Muscle of back (tissue), 3 donors: ENCODE measurements at regions not wholly inside any gene's neighbourhood (a gene's known extent, or its start where the extent isn't known, plus 50 kb on each side); places are given as distances from the start of the nearest gene placed in this dataset.
A peak's percentile ranks its signal among the peaks of the same experiment; 100 is the strongest.

Source experiments
- DNase-seq, 3 donors: peaks; one replicate each; pipeline versions ENCODE4 v3.0.0 to v3.0.0-alpha.2; 2013

DNA sequence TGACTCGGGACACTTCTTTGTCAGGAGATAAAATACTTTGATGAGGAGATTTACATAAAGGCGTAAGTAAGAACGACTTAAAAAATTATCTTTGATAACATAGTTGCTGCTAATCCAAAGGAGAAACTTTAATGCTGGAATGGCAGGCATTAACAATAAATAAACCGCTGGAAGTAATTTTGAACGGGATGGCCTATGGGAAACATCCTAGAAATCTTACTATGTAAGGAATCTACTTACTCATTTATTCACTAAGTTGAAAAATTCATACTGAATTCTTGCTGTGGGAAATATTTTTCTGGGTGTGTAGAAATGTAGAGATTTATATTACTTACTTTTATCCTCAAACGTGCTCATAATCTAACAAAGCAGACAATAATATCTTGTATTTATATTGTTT, 425.7 kb upstream of the ZFP42 start:
- DNase-seq: no peak

DNA sequence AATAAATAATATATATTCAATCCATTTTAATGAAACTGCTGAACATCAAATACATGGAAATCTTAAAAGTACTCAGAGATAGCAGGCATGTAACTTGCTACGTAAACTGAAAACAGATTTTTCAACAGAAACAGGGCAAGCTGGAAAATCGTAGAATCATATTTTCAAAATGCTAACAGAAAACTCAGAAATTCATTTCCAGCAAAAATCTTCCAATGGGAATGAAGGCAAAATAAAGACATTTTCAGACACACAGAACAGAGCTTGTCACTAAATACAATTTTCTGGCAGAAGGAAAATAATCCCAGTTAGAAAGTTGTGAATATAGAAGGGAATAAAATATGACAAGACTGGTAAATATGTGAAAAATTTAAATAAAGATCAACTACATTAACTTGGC, 419.9 kb upstream of the ZFP42 start:
- no peak for DNase-seq

DNA sequence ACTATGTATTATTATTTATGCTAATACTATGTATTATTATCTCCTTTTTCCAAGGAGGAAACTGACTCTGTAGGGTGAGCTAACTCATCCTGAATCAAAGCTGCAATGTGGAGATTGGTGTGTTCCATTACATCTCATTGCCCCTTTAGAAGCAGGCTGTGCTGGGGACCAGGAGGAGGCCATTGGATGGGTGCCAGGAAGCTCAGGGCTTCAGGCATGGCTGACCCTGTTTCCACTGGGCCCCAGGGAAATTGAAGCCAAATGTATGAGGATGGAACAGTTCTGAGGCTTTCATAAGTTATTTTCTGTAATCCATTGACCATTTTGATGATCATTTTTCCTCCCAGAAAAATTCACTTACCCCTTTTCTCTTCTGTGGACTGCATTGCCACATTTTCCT, 418.8 kb upstream of the ZFP42 start:
- DNase-seq: no peak

DNA sequence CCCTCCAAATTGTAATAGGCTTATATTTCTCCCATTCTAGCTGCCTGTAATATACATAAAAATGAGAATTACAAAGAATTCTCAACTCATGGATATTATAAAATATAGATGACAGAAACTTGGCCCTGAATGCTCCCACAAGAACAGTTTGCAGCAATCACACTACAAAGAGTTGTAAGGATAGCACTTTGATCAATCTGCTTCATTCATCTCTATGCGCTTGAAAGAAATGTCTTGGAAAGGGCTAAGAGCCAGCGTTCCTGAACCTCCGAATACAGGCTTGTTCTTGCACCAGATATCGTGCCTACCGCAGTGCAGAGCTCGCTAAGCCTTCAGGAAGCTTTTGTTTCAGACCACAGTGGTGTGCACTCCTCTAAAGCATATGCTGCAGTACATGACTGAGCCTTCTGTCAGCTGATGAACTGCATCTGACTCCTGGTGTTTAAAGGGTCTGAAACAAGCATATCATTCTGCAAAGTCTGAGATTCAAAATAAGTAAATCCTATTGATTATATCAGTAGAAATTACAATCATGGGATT, 417.6 kb upstream of the ZFP42 start:
- DNase-seq: no peak

DNA sequence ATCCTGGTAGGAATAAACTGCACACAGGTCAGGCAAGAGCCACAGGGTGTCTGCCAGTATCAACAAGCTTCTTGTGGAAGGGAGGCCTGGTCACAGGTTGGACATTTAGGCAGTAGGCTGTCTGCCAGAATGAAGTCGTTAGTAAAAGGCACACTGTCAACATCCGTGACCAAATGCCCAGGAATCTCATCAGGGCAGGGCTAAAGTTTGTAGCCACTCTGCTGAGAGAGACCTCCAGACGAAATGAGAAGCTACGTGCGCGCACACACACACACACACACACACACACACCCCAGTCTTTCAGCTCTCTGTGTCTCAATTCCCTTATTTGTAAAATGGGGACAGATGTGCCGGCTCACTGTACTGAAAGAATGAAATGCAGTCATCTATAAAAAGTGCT, 408.7 kb upstream of the ZFP42 start:
- DNase-seq: no peak

DNA sequence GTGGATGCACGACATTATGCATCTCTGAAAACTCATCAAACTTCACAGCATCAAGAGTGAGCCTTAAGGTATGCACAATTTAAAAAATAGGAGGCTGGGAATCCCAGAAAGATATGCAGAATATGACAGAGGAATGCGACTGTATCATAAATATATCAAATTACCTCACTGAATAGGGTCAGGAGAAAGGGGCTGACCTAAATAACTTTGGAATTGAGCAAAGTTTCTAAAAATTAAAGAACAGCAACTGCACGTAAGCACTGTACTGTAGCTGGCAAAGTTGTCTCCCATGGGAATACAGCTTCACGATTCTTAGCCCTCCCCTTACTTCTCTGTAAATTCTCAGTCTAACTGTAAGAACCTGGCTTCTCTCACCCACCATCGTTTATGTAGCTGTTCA, 397.4 kb upstream of the ZFP42 start:
- DNase-seq: no peak

DNA sequence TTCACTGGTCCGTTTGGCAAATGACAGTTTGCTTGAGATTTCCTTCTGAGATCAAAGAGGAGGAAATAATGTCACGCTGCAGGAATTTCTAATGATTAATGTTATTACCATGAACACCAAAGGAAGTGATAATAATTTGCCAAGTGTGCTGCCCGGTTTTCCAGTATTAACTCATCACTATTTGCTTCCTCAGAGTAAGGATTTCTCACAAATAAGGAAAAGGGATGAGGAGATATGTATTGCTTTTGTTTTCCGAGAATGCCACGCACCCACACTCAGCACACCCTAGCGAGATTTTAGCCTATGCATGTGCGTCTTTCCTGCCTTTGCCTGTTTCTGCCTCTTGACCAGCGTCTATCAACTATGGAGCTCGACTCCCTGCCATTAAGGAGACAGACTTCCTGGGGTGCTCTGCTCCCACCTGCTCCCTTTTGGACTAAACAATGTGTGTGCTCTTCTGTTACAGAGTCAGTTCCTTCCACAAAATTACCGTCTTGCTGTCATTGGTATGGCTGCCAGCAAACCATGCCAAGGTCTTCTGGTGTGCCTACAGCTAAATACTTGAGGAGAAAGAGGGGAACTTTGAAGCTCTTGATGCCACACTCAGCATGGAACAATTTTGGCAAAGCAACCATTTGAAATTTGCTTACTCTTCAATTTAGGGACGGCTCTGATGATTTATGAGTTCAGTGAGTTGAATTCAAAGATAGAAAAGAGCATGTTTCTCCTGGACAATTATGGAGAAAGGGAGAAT, 393.1 kb upstream of the ZFP42 start:
- DNase-seq: peak in 1 of 3 donors; percentile 43

DNA sequence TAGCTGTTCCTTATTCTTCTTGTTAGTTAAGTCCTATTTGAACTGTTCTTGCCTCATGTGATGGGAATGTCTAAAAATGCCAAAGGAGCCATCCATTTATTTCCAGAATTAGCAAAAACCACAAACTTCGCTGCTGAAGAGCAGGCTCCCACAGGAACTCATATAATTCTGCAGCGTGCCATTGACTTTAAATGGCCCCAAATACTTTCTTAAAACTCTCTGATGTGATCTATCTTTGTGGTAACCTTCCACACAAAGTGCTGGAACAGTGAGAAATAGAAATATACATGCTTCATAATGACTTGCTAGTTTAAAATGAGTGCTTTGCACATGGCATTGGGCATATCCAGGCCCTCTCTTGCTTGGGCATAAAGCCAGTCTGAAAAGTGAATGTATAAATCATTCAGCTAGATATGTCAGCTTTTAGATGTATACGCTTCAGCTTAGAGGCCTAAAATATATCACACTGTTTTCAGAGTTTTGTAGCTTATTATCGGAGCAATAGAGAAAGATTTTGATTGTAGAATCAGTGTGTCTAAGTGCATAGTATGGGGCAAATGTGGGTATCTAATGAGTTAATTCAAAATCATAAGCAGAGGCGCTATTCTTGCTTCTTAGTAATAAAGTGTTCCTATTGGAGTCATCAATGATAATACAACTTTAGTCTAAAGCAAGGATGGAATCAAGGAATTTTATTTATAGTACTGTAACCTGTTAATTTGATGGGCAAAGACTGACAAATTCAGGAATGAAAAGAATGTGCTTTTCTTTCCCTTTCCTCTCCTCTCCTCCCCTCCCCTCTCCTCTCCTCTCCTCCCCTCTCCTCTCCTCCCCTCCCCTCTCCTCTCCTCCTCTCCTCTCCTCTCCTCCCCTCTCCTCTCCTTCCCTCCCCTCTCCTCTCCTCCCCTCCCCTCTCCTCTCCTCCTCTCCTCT, 392.2 kb upstream of the ZFP42 start:
- peak in 2 of 3 donors; percentile 22 to 88 for DNase-seq

DNA sequence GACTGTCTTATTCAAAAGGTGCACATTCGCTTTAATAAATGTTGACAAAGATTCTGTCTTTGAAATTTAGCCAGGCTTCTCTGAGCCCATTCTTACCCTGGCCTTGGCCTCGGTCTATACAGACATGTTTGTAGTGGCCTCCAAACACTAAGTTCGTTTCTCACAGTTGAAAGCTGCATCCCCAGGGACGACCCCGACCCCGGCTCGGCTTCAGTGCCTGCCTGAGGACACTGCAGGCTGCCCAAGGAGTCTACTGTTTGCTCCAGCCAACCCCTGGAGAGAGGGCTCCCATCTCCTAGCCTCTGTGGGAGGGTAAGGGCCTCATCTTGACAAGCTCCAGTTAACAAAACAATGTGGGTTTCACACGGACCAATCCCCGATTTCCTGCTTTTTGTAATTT, 390.6 kb upstream of the ZFP42 start:
- DNase-seq: no peak

DNA sequence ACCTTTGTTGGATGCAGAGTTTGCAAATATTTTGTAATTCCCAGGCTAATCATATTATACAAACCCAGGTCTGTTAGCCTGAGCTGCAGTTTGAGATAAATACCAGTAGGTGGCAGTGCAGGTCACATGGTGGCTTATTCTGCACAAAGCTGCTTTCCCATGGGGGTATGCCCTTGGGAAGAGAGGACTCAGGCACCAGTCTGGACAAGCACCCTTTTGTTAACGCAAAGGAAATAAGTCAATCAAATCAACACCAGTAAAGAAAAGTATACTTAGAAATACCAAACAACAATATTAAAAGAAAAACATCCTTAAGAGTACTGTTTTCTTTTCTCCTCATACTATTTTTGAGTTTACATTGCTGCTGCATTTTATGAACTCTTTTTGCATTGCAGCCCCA, 389.0 kb upstream of the ZFP42 start:
- peak in 1 of 3 donors; percentile 42 for DNase-seq

DNA sequence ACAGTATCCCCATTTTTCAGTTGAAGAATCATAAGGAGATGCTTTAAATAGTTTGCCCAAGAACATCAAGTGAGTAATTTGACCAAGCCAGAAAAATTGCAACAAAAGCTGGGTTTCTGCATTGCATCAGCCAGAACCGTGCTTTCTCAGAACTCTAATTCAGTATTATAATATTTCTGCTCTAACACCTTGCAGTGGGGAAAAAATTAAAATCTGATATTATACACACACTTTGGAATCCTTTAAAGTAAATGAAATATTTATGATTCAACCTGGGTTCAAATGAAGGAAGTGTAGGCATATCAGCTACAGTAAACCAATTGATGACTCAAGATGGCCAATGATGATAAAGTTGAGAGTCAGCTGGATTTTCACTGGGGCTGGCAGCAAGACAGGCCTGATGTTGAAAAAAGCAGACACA, 387.6 kb upstream of the ZFP42 start:
- DNase-seq: peak in 1 of 3 donors; percentile 35

DNA sequence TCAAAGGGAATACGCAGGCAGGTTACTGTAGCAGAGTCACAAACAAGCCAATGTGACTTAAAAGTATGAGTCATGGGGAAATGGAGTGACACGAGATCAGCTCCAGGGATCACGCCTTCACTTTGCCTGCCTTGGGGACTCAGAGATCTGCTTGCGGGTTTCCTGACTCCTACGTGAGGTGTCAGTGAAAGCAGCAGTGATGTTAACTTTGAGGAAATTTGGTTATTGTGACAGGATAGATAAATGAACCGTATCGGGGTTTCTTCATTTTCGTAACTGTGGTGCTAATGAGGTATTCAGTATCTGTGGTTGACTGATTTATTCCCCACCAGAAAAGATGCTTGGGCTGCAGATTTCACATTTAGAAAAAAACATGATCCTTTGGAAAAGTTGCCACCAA, 383.3 kb upstream of the ZFP42 start:
- DNase-seq: no peak

DNA sequence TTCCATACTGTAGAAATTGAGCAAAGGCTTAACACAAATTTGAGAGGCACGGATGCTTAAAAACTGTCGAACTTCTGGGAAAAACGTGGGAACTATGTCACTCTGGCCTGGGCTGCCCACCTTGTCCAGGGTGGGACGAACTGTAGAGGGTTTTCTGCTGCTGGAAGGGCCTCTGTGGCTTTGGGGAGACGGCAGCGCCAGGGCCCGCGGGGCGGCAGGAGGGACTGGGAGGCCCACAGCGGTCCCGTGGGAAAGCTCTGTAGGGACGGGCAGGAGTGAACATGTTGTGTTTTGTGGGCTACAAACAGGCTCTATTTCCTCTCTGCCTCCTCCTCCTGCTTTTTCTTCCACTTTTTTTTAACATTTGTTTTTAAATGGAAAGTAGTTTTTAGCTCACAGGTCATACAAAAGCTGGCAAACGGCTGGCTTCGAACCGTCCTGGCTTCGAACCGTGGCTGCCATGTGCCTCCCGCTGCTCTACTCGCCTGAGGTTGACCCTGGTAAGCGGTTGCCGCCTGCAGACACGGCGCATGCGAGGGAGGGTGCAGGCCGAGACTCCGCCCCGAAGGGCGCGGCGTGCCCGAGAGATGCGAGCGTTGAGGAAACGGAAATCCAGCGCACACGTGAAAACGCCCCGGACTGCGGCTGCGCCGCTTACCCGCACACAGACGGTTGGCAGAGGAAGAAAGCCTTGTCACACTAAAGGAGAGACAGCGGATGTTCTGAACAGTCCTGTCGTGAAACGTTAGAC, 382.3 kb upstream of the ZFP42 start:
- no peak for DNase-seq

DNA sequence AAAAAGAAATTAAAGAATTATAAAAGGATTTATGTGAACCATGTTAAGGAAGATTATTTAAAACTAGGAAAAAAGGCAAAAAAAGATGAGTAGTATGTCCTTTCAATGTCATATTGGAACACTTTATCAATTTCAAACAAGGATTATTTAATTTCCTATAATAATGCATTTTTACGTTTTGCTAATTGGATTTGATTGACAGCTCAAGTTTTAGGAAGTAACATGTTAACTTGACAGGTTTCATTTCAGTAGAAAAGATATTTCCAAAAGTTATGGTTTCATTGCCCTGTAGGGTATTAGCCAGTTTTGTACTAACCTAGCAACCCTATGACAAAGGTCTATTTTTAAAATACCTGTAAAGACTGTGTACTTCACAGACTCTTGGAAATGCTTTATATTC, 379.6 kb upstream of the ZFP42 start:
- DNase-seq: no peak

DNA sequence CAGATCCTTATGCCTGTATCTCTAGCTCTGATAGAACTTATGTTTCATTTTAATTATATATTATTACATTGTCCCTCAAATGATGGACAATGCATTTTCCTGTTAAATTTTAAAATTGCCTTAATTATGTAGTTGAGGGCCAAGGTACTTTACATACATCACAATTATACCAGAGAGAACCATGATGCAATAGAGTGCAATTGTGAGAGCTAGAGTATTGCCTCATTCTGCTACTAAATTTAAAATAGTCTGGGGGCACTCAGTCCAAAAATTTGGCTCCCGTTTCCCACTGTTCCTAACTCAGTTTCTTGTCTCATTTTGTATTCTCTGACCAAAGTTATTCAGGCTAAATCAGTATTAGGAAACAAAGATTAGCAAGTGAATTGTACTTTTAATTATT, 378.5 kb upstream of the ZFP42 start:
- no peak for DNase-seq

DNA sequence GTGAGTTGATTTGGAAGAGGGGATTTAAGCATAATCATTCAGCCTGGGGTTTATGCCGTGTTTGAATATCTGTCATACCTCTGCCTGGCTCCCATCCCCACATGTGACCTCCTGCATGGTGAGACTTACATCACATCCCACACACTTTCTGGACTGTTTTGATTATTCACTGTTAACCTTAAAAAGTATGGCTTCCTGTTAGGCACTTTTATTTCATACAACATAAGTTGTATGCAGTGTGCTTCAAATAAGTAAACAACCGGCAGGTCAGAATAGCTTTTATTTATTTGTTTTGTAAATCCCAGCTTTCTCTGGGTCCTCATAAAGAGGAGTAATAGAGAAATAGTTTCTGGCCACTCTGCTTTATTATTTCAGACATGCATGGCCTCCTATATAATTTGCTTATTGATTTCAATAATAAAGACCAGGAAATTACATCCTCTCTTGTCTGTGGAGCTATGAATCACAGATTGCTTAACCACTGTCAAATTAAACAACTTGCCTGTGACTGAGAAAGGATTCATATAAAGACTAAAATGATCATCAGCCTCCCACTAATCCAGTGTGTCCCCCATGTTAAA, 376.8 kb upstream of the ZFP42 start:
- no peak for DNase-seq

DNA sequence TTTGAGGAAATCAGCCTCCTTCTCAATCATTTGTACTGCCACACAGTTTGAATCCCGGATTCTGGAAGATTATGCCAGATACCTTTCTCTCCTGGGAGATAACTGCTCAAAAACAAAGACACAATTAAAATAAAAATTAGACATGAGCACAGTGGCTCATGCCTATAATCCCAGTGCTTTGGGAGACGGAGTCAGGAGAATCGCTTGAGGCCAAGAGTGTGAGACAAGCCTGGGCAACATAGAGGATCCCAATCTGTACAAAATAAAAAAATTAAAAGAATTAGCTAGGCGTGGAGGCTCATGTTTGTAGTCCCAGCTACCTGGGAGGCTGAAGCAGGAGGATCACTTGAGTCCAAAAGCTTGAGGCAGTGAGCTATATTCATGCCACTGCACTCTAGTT, 376.3 kb upstream of the ZFP42 start:
- no peak for DNase-seq

DNA sequence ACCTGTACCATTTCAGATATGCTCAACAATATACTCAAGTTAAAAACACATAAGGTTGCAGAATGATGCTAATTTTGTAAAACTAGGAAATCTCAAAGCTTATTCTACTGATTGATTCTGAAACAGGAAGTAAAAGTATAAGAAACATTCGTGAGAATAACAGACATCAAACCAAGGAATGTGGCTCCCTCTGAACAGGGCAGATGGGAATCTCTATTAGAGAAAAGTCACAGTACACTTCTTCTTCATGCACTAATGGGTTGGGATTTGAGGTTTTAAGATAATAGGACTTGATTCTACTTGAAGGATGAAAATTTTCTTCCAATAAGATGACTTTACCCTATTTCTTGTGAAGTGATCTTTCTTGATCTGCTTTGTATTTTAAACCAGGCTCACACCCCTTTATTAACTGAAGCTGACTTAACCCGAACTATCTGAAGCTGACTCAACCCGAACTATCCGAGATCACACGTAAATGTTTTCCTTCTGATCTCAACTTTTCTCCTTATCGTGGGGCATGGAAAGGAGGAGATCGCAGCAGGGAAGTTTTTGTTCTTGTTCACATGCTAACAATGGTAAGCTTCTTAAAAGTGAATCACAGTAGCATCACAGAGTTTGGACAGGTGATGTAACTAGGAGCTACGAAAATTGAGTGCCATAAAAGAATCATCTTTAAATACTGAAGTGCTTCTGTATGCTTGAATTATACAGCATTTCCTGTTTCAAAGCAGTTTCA, 363.1 kb upstream of the ZFP42 start:
- DNase-seq: no peak

DNA sequence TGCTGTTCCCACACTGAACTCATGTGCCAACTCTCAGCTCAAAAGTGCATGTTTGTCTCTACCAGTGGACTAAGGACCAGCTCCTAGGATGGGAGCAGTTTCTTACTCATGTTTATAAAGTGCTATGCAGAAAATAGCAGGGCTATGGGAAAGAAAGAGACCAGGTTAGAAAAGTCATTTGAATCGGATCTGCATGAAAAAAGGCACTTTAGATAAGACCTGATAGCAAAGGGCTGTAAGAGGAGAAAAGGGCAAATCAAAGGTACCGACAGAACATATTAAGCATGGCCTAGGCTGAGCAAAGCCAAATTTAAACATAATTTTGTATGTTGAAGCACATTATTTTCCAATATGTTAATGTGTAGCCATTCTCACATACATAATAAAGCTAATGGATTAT, 362.3 kb upstream of the ZFP42 start:
- no peak for DNase-seq

DNA sequence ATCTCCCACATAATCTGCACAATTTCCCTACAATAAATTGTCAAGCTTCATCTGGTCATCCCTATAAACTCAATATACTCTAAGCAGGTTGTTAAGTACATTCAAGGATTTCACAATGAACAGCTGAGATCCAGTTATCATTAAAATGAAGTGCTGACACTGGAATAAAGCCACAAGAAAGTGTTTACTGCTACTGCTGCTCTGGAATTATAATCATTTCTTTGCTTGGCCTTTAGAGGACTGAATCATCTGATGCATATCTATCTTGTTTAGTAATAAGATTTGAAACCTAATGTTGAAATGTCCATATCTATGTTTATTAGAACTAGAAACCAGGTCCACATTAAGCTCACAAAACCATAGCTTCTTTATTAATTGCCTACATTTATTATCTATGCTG, 338.6 kb upstream of the ZFP42 start:
- peak in 1 of 3 donors; percentile 32 for DNase-seq

DNA sequence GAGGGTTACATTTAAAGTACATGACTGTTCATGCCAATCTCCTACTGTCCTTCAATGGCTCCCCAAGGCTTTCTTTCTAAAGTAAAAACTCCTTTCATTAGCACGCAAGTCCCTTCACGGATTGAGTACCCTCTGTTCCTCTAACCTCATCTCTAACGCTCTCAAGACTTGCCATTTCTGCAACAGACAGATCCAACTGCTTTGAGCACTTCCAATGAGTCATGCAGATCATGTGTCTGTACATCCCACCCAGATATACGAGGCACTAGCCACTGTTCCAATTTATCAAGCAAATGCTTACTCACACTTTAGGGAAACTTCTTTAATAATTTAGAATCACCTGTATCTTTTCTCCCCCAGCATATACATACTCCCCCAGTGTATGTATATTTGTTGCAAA, 332.5 kb upstream of the ZFP42 start:
- DNase-seq: no peak
